Neural cell (in vitro differentiated cells): ENCODE measurements at regions not wholly inside any gene's neighbourhood (a gene's known extent, or its start where the extent isn't known, plus 50 kb on each side); places are given as distances from the start of the nearest gene placed in this dataset.

Experiments used
- H2AFZ ChIP-seq: fragments of 200-600, 300-800 bp; sonication (generic), shearing (Covaris generic); 2 replicates; pipeline ENCODE4 v1.6.0; 2014; ENCODE audit warnings: low read depth, mild to moderate bottlenecking, antibody characterized with exemption, low read length, moderate library complexity
- H3F3A ChIP-seq: fragments of 200-600 bp; shearing (Covaris generic); 2 replicates; pipeline ENCODE4 v1.6.1; 2016; ENCODE audit warnings: mild to moderate bottlenecking, moderate library complexity, mixed read lengths, antibody characterized with exemption, low read length; ENCODE audit not compliant: insufficient read depth, poor library complexity, severe bottlenecking
- H3K27ac ChIP-seq: fragments of 200-600, 300-800 bp; sonication (generic), shearing (Covaris generic); 2 replicates; pipeline ENCODE4 v1.5.1; 2014; ENCODE audit warnings: mild to moderate bottlenecking, low read length, moderate library complexity
- H3K27me3 ChIP-seq: fragments of 300-800, 200-600 bp; sonication (generic), shearing (Covaris generic); 2 replicates; pipeline ENCODE4 v1.6.0; 2014; ENCODE audit warnings: mild to moderate bottlenecking, low read depth, low read length, moderate library complexity; ENCODE audit not compliant: insufficient read depth
- H3K36me3 ChIP-seq: fragments of 300-800, 200-600 bp; sonication (generic), shearing (Covaris generic); 2 replicates; pipeline ENCODE4 v1.5.1; 2014; ENCODE audit warnings: mild to moderate bottlenecking, antibody characterized with exemption, low read length, moderate library complexity; ENCODE audit not compliant: insufficient read depth
- H3K4me2 ChIP-seq: fragments of 300-800, 200-600 bp; sonication (generic), shearing (Covaris generic); 2 replicates; pipeline ENCODE4 v1.6.0; 2014; ENCODE audit warnings: mild to moderate bottlenecking, low read length
- H3K4me3 ChIP-seq: fragments of 300-800, 200-600 bp; sonication (generic), shearing (Covaris generic); 2 replicates; pipeline ENCODE4 v1.5.1; 2014; ENCODE audit warnings: mild to moderate bottlenecking, low read length, moderate library complexity
- H3K79me2 ChIP-seq: fragments of 200-600 bp; shearing (Covaris generic); replicated peaks from 2 replicates; pipeline ENCODE4 v1.6.0; 2014; ENCODE audit warnings: mild to moderate bottlenecking, low read length, moderate library complexity; ENCODE audit not compliant: insufficient read depth
- H3K9ac ChIP-seq: fragments of 300-800, 200-600 bp; sonication (generic), shearing (Covaris generic); 2 replicates; pipeline ENCODE4 v1.6.1; 2016; ENCODE audit warnings: mild to moderate bottlenecking, low read length, mixed read lengths
- H3K9me2 ChIP-seq: fragments of 200-600 bp; shearing (Covaris generic); 2 replicates; pipeline ENCODE4 v1.6.1; 2016; ENCODE audit warnings: mild to moderate bottlenecking, low read length, mixed read lengths; ENCODE audit not compliant: insufficient read depth
- H3K9me3 ChIP-seq: fragments of 200-600, 300-800 bp; sonication (generic), shearing (Covaris generic); 2 replicates; pipeline ENCODE4 v1.6.1; 2016; ENCODE audit warnings: mild to moderate bottlenecking, mixed run types, low read length, moderate library complexity, mixed read lengths
- H4K20me1 ChIP-seq: fragments of 200-600 bp; shearing (Covaris generic); 2 replicates; pipeline ENCODE4 v1.6.1; 2016; ENCODE audit warnings: mild to moderate bottlenecking, mixed run types; ENCODE audit not compliant: insufficient read depth
- CTCF ChIP-seq: fragments of 450-650 bp; IDR thresholded peaks from 2 replicates; pipeline ENCODE4 v1.5.1; 2014; ENCODE audit warnings: antibody characterized with exemption, mild to moderate bottlenecking, moderate library complexity; ENCODE audit not compliant: poor library complexity, severe bottlenecking
- EP300 ChIP-seq: fragments of 450-650 bp; conservative IDR thresholded peaks from 2 replicates; pipeline ENCODE4 v1.6.1; 2014; ENCODE audit warnings: antibody characterized with exemption, mild to moderate bottlenecking, moderate library complexity; ENCODE audit not compliant: poor library complexity, severe bottlenecking
- EZH2 ChIP-seq: fragments of 200-600, 300-800 bp; shearing (Covaris generic), sonication (generic); IDR thresholded peaks from 2 replicates; pipeline ENCODE4 v1.6.1; 2014; ENCODE audit warnings: antibody characterized with exemption, low read length, borderline replicate concordance, mild to moderate bottlenecking; ENCODE audit not compliant: insufficient read depth, poor library complexity, severe bottlenecking
- MXI1 ChIP-seq: fragments of 450-650 bp; conservative IDR thresholded peaks from 2 replicates; pipeline ENCODE4 v1.6.1; 2014; ENCODE audit warnings: antibody characterized with exemption, mild to moderate bottlenecking; ENCODE audit not compliant: poor library complexity, severe bottlenecking
- POLR2AphosphoS5 ChIP-seq: IDR thresholded peaks from 2 replicates; pipeline ENCODE4 v1.6.1; 2012
- RAD21 ChIP-seq: fragments of 450-650 bp; conservative IDR thresholded peaks from 2 replicates; pipeline ENCODE4 v1.6.1; 2014; ENCODE audit warnings: antibody characterized with exemption, mild to moderate bottlenecking, moderate library complexity
- REST ChIP-seq: IDR thresholded peaks from 2 replicates; pipeline ENCODE4 v1.6.1; 2012; ENCODE audit warnings: borderline replicate concordance
- SMC3 ChIP-seq: fragments of 450-650 bp; conservative IDR thresholded peaks from 2 replicates; pipeline ENCODE4 v1.6.1; 2014; ENCODE audit warnings: antibody characterized with exemption, mild to moderate bottlenecking, moderate library complexity; ENCODE audit not compliant: poor library complexity
- TAF1 ChIP-seq: IDR thresholded peaks from 2 replicates; pipeline ENCODE4 v1.6.1; 2012; ENCODE audit warnings: low read depth

GRCh38 chr5:159449925-159450324, 119.6 kb upstream of the IL12B start:
- Histone ChIP-seq H3K4me2 (no peak overlapping the region), H3K36me3 (no peaks in the 10 kb centered on the region), H3K79me2 (no peaks in the 10 kb centered on the region), H4K20me1 (no peaks in the 10 kb centered on the region), H3K9me2 (no peaks in the 10 kb centered on the region), H3K9ac (no peak overlapping the region), H3K27me3 (no peaks in the 10 kb centered on the region), H3F3A (no peaks in the 10 kb centered on the region), H3K4me3 (no peak overlapping the region), H2AFZ (no peak overlapping the region), H3K27ac (no peak overlapping the region), H3K9me3 (no peaks in the 10 kb centered on the region)
- TF ChIP-seq EP300 (no peak), TAF1 (no peak), EZH2 (no peak), RAD21 (no peak), CTCF (no peak), REST (no peak), POLR2AphosphoS5 (no peak), MXI1 (no peak), SMC3 (no peak)

GRCh38 chr5:159450417-159450816, 120.1 kb upstream of the IL12B start:
- no peaks in the 10 kb centered on the region for H3K79me2 ChIP-seq
- TF ChIP-seq POLR2AphosphoS5 = no peak
- no peak for TF ChIP-seq RAD21
- no peak for TF ChIP-seq EP300
- no peak for TF ChIP-seq MXI1
- no peak for TF ChIP-seq TAF1
- TF ChIP-seq EZH2 = no peak
- TF ChIP-seq SMC3 = no peak
- TF ChIP-seq CTCF = no peak
- TF ChIP-seq REST = no peak
- no peaks in the 10 kb centered on the region for H3F3A ChIP-seq
- no peaks in the 10 kb centered on the region for H3K9me2 ChIP-seq
- H3K27me3 ChIP-seq = no peaks in the 10 kb centered on the region
- no peak overlapping the region for H3K9ac ChIP-seq
- no peak overlapping the region for H3K4me2 ChIP-seq
- H3K36me3 ChIP-seq = no peaks in the 10 kb centered on the region
- no peaks in the 10 kb centered on the region for H3K9me3 ChIP-seq
- H2AFZ ChIP-seq = no peak overlapping the region
- H3K27ac ChIP-seq = no peak overlapping the region
- H3K4me3 ChIP-seq = no peak overlapping the region
- H4K20me1 ChIP-seq = no peaks in the 10 kb centered on the region
